IMR-90 (cell line): ENCODE measurements at regions not wholly inside any gene's neighbourhood (a gene's known extent, or its start where the extent isn't known, plus 50 kb on each side); places are given as distances from the start of the nearest gene placed in this dataset.

Experiments used
- ATAC-seq: fragments of 200-7000 bp; cut with Tn5 transposase; 2 replicates; pipeline ENCODE4 v1.9.1; 2020; ENCODE audit warnings: low read depth, mild to moderate bottlenecking, moderate library complexity
- BruUV-seq: library from RNA; stranded (reverse); fragments of 400-500 nt; replicated peaks from 2 replicates; lab custom pipeline; 2021; lab: Mats Ljungman, UMichigan
- CTCF ChIA-PET: fragments of 300-600 bp; formaldehyde crosslinking; extraction: SDS; loops from one replicate; lab custom pipeline; 2021; ENCODE audit warnings: antibody characterized with exemption; lab: Yijun Ruan, JAX
- POLR2A ChIA-PET: fragments of 300-600 bp; sonication (Branson Sonifier 250); formaldehyde crosslinking; loops from one replicate; lab custom pipeline; 2022; ENCODE audit warnings: antibody characterized with exemption; ENCODE audit not compliant: unreplicated experiment; lab: Charles Lee
- DNase-seq: peaks from one replicate; pipeline ENCODE4 v3.0.0; 2013
- H2AFZ ChIP-seq: replicated peaks from 2 replicates; pipeline ENCODE3; 2013; ENCODE audit warnings: low read length, mild to moderate bottlenecking; ENCODE audit not compliant: poor library complexity
- H2AK5ac ChIP-seq: 2 replicates; pipeline ENCODE4 v1.6.1; 2013; ENCODE audit warnings: low read depth, low read length, inconsistent platforms
- H2AK9ac ChIP-seq: replicated peaks from 2 replicates; pipeline ENCODE3; 2013; ENCODE audit warnings: mild to moderate bottlenecking, low read depth, low read length, moderate library complexity; ENCODE audit not compliant: poor library complexity
- H2BK120ac ChIP-seq: 2 replicates; pipeline ENCODE4 v1.6.1; 2013; ENCODE audit warnings: low read depth, low read length, inconsistent platforms
- H2BK15ac ChIP-seq: 3 replicates; pipeline ENCODE4 v1.6.1; 2013; ENCODE audit warnings: low read depth, low read length, inconsistent platforms
- H2BK20ac ChIP-seq: 2 replicates; pipeline ENCODE4 v1.6.1; 2013; ENCODE audit warnings: low read depth, mild to moderate bottlenecking, inconsistent platforms, low read length, moderate library complexity
- H2BK5ac ChIP-seq: 2 replicates; pipeline ENCODE4 v1.6.1; 2013; ENCODE audit warnings: mild to moderate bottlenecking, low read depth, low read length, inconsistent platforms; ENCODE audit not compliant: poor library complexity, severe bottlenecking
- H3K14ac ChIP-seq: replicated peaks from 2 replicates; pipeline ENCODE4 v1.6.1; 2013; ENCODE audit warnings: low read depth, low read length, inconsistent platforms
- H3K18ac ChIP-seq: 2 replicates; pipeline ENCODE4 v1.6.1; 2013; ENCODE audit warnings: low read depth, low read length, control low read depth
- H3K23ac ChIP-seq: 2 replicates; pipeline ENCODE4 v1.6.1; 2013; ENCODE audit warnings: low read depth, low read length, inconsistent platforms
- H3K27ac ChIP-seq: 2 replicates; pipeline ENCODE4 v1.5.1; 2013; ENCODE audit warnings: mild to moderate bottlenecking, control low read depth, low read length; ENCODE audit not compliant: insufficient read depth
- H3K27me3 ChIP-seq: 2 replicates; pipeline ENCODE4 v1.6.1; 2013; ENCODE audit warnings: low read length; ENCODE audit not compliant: control insufficient read depth, insufficient read depth
- H3K36me3 ChIP-seq: 2 replicates; pipeline ENCODE4 v1.6.1; 2013; ENCODE audit warnings: low read length, mixed read lengths; ENCODE audit not compliant: control insufficient read depth, insufficient read depth
- H3K4ac ChIP-seq: 2 replicates; pipeline ENCODE4 v1.6.1; 2013; ENCODE audit warnings: low read depth, low read length, inconsistent platforms
- H3K4me1 ChIP-seq: 2 replicates; pipeline ENCODE4 v1.6.1; 2013; ENCODE audit warnings: low read length, mixed read lengths; ENCODE audit not compliant: control insufficient read depth, insufficient read depth
- H3K4me2 ChIP-seq: 2 replicates; pipeline ENCODE4 v1.6.1; 2013; ENCODE audit warnings: low read depth, mild to moderate bottlenecking, control low read depth, low read length, moderate library complexity
- H3K4me3 ChIP-seq: 2 replicates; pipeline ENCODE4 v1.5.1; 2013; ENCODE audit warnings: low read depth, mild to moderate bottlenecking, control low read depth, low read length, moderate library complexity; ENCODE audit not compliant: insufficient read depth
- H3K56ac ChIP-seq: 2 replicates; pipeline ENCODE4 v1.6.1; 2013; ENCODE audit warnings: low read length, inconsistent platforms; ENCODE audit not compliant: insufficient read depth; ENCODE audit errors: extremely low read depth
- H3K79me1 ChIP-seq, 2 experiments: 2 replicates each; pipeline ENCODE4 v1.6.1; 2013; ENCODE audit warnings: low read length in 2 of 2, inconsistent platforms in 1 of 2, low read depth in 1 of 2
- H3K9ac ChIP-seq: 2 replicates; pipeline ENCODE4 v1.6.1; 2013; ENCODE audit warnings: low read depth, low read length, control low read depth
- H3K9me1 ChIP-seq: 2 replicates; pipeline ENCODE4 v1.6.1; 2013; ENCODE audit warnings: low read length, inconsistent platforms; ENCODE audit not compliant: insufficient read depth
- H3K9me3 ChIP-seq: 2 replicates; pipeline ENCODE4 v1.6.1; 2013; ENCODE audit warnings: low read length; ENCODE audit not compliant: control insufficient read depth, insufficient read depth
- H4K20me1 ChIP-seq: 2 replicates; pipeline ENCODE4 v1.6.1; 2013; ENCODE audit warnings: low read length, inconsistent platforms; ENCODE audit not compliant: insufficient read depth
- H4K5ac ChIP-seq: 2 replicates; pipeline ENCODE4 v1.6.1; 2013; ENCODE audit warnings: mild to moderate bottlenecking, low read depth, low read length, control low read depth
- H4K8ac ChIP-seq, 2 experiments: 2 replicates each; pipeline ENCODE4 v1.6.1; 2013; ENCODE audit warnings: low read depth in 2 of 2, low read length in 2 of 2, control low read depth in 1 of 2, inconsistent platforms in 1 of 2
- H4K91ac ChIP-seq: 2 replicates; pipeline ENCODE4 v1.6.1; 2013; ENCODE audit warnings: low read depth, low read length, inconsistent platforms; ENCODE audit not compliant: insufficient read depth
- BHLHE40 ChIP-seq: fragments of 150-350 bp; IDR thresholded peaks from 2 replicates; pipeline ENCODE4 v1.6.1; 2016; ENCODE audit warnings: mild to moderate bottlenecking, low read depth, low read length
- CEBPB ChIP-seq: IDR thresholded peaks from 2 replicates; pipeline ENCODE4 v1.6.1; 2012; ENCODE audit warnings: low read depth, low read length, improper control_type of control experiment
- CHD1 ChIP-seq: IDR thresholded peaks from 2 replicates; pipeline ENCODE4 v1.6.1; 2012; ENCODE audit warnings: low read depth, low read length, improper control_type of control experiment
- ELK1 ChIP-seq: fragments of 150-350 bp; IDR thresholded peaks from 2 replicates; pipeline ENCODE4 v1.6.1; 2016; ENCODE audit warnings: low read depth, mild to moderate bottlenecking, low read length, moderate library complexity, borderline replicate concordance
- FOS ChIP-seq: fragments of 150-350 bp; IDR thresholded peaks from 2 replicates; pipeline ENCODE4 v1.6.1; 2016; ENCODE audit warnings: low read depth, low read length
- MAFK ChIP-seq: IDR thresholded peaks from 2 replicates; pipeline ENCODE4 v1.6.1; 2012; ENCODE audit warnings: low read depth, low read length, improper control_type of control experiment
- MAZ ChIP-seq: IDR thresholded peaks from 2 replicates; pipeline ENCODE4 v1.6.1; 2012; ENCODE audit warnings: low read depth, mild to moderate bottlenecking, low read length, improper control_type of control experiment, moderate library complexity, borderline replicate concordance
- MXI1 ChIP-seq: IDR thresholded peaks from 2 replicates; pipeline ENCODE4 v1.6.1; 2012; ENCODE audit warnings: low read depth, mild to moderate bottlenecking, low read length, moderate library complexity, borderline replicate concordance
- NFE2L2 ChIP-seq: fragments of 150-350 bp; IDR thresholded peaks from 2 replicates; pipeline ENCODE4 v1.6.1; 2016; ENCODE audit warnings: low read depth, mild to moderate bottlenecking, low read length
- POLR2A ChIP-seq: IDR thresholded peaks from 2 replicates; pipeline ENCODE4 v1.6.1; 2012; ENCODE audit warnings: mild to moderate bottlenecking, low read depth, low read length
- RAD21 ChIP-seq: IDR thresholded peaks from 2 replicates; pipeline ENCODE4 v1.6.1; 2012; ENCODE audit warnings: low read length, improper control_type of control experiment
- RCOR1 ChIP-seq: IDR thresholded peaks from 2 replicates; pipeline ENCODE4 v1.6.1; 2012; ENCODE audit warnings: mild to moderate bottlenecking, low read length, improper control_type of control experiment; ENCODE audit not compliant: insufficient replicate concordance
- RFX5 ChIP-seq: IDR thresholded peaks from 2 replicates; pipeline ENCODE4 v1.8.0; 2012; ENCODE audit warnings: low read depth, mild to moderate bottlenecking, low read length, moderate library complexity
- SMC3 ChIP-seq: fragments of 150-350 bp; IDR thresholded peaks from 2 replicates; pipeline ENCODE4 v1.6.1; 2016; ENCODE audit warnings: low read depth, mild to moderate bottlenecking, antibody characterized with exemption, low read length, moderate library complexity
- WGBS, 2 experiments: methylation state at CpG; one replicate each; pipeline versions ENCODE4 v1.1.5 to v1.1.7; 2013; ENCODE audit warnings: missing lambda C conversion rate in 2 of 2; ENCODE audit not compliant: insufficient read length in 1 of 2; ENCODE audit errors: extremely low coverage in 2 of 2; 5-methylcytosine and 5-hydroxymethylcytosine counted together
- dilution Hi-C: fragments of 300-500 bp; cut with HindIII; formaldehyde crosslinking; loops from one replicate; pipeline ENCODE4 v1.14.3; 2018; ENCODE audit warnings: low sequenced_read_pairs; ENCODE audit not compliant: unreplicated experiment
- in situ Hi-C: fragments of 300-500 bp; cut with MboI; formaldehyde crosslinking; loops from 3 replicates; pipeline ENCODE4 v1.14.3; 2019; ENCODE audit warnings: low sequenced_read_pairs, inconsistent platforms, mixed read lengths
- intact Hi-C: fragments of 100-400 bp; cut with micrococcal nuclease; formaldehyde crosslinking; loops from 2 replicates; pipeline ENCODE4 v1.10.0; 2022
- TF ChIP-seq, protein P1 (sequence below): fragments of 150-350 bp; IDR thresholded peaks from 2 replicates; pipeline ENCODE4 v1.6.1; 2017; ENCODE audit warnings: mild to moderate bottlenecking, antibody characterized with exemption, low read length, low read depth
- TF ChIP-seq, protein P2 (sequence below): conservative IDR thresholded peaks from 2 replicates; pipeline ENCODE4 v1.5.1; 2012; ENCODE audit warnings: mild to moderate bottlenecking, low read depth, low read length, improper control_type of control experiment

- Histone ChIP-seq H3K4me2 (no peak overlapping the region), H3K79me1 (no peaks in the 10 kb centered on the region), H3K9me1 (peaks cover 3% of the 10 kb centered on the region; the same call in 1 of the 2 replicates), H2BK120ac (no peak overlapping the region), H2AFZ (no peak overlapping the region), H2AK9ac (no peak overlapping the region), H3K4ac (no peak overlapping the region), H2BK20ac (no peak overlapping the region), H3K27ac (no peak overlapping the region), H3K56ac (no peak overlapping the region), H2BK5ac (no peak overlapping the region), H4K91ac (no peak overlapping the region), H3K9me3 (no peaks in the 10 kb centered on the region), H3K14ac (no peak overlapping the region), H3K9ac (no peak overlapping the region), H3K36me3 (no peaks in the 10 kb centered on the region), H2AK5ac (no peak overlapping the region), H4K20me1 (no peaks in the 10 kb centered on the region), H3K18ac (no peak overlapping the region; the same call in 1 of the 2 replicates), H3K4me3 (no peak overlapping the region), H3K4me1 (peaks cover 18% of the 10 kb centered on the region; the same call in 1 of the 2 replicates), H3K23ac (no peak overlapping the region), H3K27me3 (peaks cover 16% of the 10 kb centered on the region), H2BK15ac (no peak overlapping the region), H4K8ac (no peak overlapping the region), H4K5ac (no peak overlapping the region; the same call in 1 of the 2 replicates)
- POLR2A ChIA-PET: no interaction called here
- no TSS peak for BruUV-seq
- WGBS, 2 experiments: no CpG with 5 or more reads among the region's 7 CpGs
- DNase-seq (no peak), ATAC-seq (no peak)
- no peak for TF ChIP-seq RAD21
- no peak for TF ChIP-seq MAZ
- TF ChIP-seq NFE2L2: no peak
- no peak for TF ChIP-seq BHLHE40
- TF ChIP-seq, protein P1, sequence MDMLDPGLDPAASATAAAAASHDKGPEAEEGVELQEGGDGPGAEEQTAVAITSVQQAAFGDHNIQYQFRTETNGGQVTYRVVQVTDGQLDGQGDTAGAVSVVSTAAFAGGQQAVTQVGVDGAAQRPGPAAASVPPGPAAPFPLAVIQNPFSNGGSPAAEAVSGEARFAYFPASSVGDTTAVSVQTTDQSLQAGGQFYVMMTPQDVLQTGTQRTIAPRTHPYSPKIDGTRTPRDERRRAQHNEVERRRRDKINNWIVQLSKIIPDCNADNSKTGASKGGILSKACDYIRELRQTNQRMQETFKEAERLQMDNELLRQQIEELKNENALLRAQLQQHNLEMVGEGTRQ: no peak
- no peak for TF ChIP-seq FOS
- TF ChIP-seq SMC3: no peak
- no peak for TF ChIP-seq POLR2A
- no peak for TF ChIP-seq ELK1
- no peak for TF ChIP-seq RCOR1
- TF ChIP-seq CHD1: no peak
- TF ChIP-seq, protein P2, sequence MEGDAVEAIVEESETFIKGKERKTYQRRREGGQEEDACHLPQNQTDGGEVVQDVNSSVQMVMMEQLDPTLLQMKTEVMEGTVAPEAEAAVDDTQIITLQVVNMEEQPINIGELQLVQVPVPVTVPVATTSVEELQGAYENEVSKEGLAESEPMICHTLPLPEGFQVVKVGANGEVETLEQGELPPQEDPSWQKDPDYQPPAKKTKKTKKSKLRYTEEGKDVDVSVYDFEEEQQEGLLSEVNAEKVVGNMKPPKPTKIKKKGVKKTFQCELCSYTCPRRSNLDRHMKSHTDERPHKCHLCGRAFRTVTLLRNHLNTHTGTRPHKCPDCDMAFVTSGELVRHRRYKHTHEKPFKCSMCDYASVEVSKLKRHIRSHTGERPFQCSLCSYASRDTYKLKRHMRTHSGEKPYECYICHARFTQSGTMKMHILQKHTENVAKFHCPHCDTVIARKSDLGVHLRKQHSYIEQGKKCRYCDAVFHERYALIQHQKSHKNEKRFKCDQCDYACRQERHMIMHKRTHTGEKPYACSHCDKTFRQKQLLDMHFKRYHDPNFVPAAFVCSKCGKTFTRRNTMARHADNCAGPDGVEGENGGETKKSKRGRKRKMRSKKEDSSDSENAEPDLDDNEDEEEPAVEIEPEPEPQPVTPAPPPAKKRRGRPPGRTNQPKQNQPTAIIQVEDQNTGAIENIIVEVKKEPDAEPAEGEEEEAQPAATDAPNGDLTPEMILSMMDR: no peak
- no peak for TF ChIP-seq RFX5
- TF ChIP-seq MXI1: no peak
- TF ChIP-seq MAFK: no peak
- TF ChIP-seq CEBPB: no peak
- intact Hi-C loops: no loop called here
- in situ Hi-C loops: no loop called here
- CTCF ChIA-PET: no interaction called here
- dilution Hi-C loops: no loop called here
These were observed 141.6 kb upstream of the IGF1R start for GRCh38 chr15:98506711-98507110.
